Astrocyte (in vitro differentiated cells and primary cell): ENCODE measurements at regions not wholly inside any gene's neighbourhood (a gene's known extent, or its start where the extent isn't known, plus 50 kb on each side); places are given as distances from the start of the nearest gene placed in this dataset.

Experiments
- CTCF ChIP-seq: IDR thresholded peaks from 2 replicates; pipeline ENCODE4 v1.5.1; 2011; ENCODE audit warnings: low read depth, mild to moderate bottlenecking, inconsistent platforms, low read length, moderate library complexity; ENCODE audit not compliant: insufficient read depth
- EZH2 ChIP-seq: IDR thresholded peaks from 2 replicates; pipeline ENCODE4 v1.6.1; 2012; ENCODE audit warnings: mild to moderate bottlenecking, low read length, inconsistent platforms; ENCODE audit not compliant: insufficient read depth

GRCh38 chr2:58732999-58733398, 491.9 kb upstream of the FANCL start:
- TF ChIP-seq CTCF (no peak), EZH2 (no peak)
